AG10803 (cell line): ENCODE measurements at regions not wholly inside any gene's neighbourhood (a gene's known extent, or its start where the extent isn't known, plus 50 kb on each side); places are given as distances from the start of the nearest gene placed in this dataset.

Experiments used
- DNase-seq: peaks from one replicate; pipeline ENCODE4 v3.0.0; 2010; ENCODE audit warnings: low read depth
- H3K4me3 ChIP-seq: 2 replicates; pipeline ENCODE4 v1.5.1; 2011; ENCODE audit warnings: mild to moderate bottlenecking, low read length, control low read depth
- TF ChIP-seq, protein P1 (sequence below): conservative IDR thresholded peaks from 2 replicates; pipeline ENCODE4 v1.5.1; 2011; ENCODE audit warnings: mild to moderate bottlenecking, low read length, control low read depth, inconsistent platforms

- TF ChIP-seq, protein P1, sequence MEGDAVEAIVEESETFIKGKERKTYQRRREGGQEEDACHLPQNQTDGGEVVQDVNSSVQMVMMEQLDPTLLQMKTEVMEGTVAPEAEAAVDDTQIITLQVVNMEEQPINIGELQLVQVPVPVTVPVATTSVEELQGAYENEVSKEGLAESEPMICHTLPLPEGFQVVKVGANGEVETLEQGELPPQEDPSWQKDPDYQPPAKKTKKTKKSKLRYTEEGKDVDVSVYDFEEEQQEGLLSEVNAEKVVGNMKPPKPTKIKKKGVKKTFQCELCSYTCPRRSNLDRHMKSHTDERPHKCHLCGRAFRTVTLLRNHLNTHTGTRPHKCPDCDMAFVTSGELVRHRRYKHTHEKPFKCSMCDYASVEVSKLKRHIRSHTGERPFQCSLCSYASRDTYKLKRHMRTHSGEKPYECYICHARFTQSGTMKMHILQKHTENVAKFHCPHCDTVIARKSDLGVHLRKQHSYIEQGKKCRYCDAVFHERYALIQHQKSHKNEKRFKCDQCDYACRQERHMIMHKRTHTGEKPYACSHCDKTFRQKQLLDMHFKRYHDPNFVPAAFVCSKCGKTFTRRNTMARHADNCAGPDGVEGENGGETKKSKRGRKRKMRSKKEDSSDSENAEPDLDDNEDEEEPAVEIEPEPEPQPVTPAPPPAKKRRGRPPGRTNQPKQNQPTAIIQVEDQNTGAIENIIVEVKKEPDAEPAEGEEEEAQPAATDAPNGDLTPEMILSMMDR: no peak
- H3K4me3 ChIP-seq: no peak overlapping the region
- no peak for DNase-seq
Measured at GRCh38 chr12:124107351-124107750, 134.3 kb downstream of the ZNF664 start.

- no peak overlapping the region for H3K4me3 ChIP-seq
- DNase-seq: peak; percentile 12
- TF ChIP-seq, protein P1: no peak
Measured at GRCh38 chr12:124109760-124110159, 136.7 kb downstream of the ZNF664 start.

DNA sequence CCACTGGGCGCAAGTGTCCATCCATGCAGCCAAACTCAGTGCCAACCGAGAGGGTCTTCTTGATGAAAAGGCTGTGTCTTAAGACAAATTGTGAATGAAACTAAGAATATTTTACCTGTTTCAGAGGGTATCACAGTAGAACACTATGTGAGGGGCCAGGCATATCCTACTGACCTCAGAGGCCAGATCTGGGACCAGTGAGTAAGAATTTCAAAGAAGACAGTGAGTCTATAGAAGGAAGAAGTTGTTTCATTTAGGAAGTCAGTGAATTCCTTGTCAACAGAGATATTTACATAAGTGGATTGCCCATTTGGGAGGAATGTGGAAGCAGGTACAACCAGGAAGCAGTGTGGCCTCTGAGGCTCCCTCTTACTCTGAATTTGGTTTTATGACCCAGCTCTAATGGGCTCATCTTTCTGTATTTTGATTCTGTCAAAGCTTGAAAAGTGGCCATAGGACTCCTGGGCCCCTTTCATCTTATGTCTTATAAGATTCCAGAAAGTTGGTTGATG is 137.4 kb downstream of the ZNF664 start:
- H3K4me3 ChIP-seq: no peak overlapping the region
- TF ChIP-seq, protein P1: no peak
- DNase-seq: no peak

DNA sequence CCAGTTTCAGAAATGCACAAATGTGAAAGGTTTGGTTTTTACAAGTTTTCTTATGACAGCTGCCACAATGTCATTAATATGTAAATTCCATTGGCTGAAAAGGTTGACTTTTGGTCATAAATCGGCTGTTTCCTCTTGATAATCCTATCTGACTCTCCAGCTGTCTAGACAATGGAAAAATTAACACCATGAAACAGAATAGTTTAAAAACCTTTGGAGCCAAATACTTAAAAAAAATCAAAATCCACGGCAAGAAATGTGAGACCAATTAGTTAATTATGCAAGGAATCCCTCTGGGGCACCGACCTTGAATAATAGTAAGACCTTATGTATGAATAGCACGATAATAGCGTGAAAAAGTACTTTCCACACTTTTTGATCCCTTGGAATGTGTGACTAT is 138.0 kb downstream of the ZNF664 start:
- H3K4me3 ChIP-seq: no peak overlapping the region
- TF ChIP-seq, protein P1: no peak
- no peak for DNase-seq

DNA sequence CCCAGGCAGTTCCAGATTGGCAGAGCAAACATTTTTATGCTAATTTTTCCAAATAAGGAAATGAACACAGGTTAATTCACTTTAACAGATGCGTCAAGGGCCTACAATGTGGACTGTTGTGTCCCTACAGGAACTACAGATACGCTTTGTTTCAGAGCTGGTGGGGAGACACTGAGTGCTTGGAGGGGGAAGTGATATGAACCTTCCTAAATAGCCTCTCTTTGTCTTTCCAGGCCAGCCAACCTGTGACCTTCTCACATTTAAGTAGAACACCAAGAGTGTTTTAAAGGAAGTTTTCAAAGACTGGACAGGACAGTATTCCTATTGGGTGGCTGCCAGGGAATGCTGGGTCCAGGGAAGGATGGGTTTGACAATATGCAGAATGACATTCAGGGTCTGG is 141.3 kb downstream of the ZNF664 start:
- TF ChIP-seq, protein P1: no peak
- DNase-seq: no peak
- H3K4me3 ChIP-seq: no peak overlapping the region

- no peak for DNase-seq
- H3K4me3 ChIP-seq: no peak overlapping the region
- TF ChIP-seq, protein P1: no peak
Measured at GRCh38 chr12:124115496-124115895, 142.5 kb downstream of the ZNF664 start.

- DNase-seq: no peak
- H3K4me3 ChIP-seq: no peak overlapping the region
- TF ChIP-seq, protein P1: no peak
Measured at GRCh38 chr12:124115976-124116690, 143.1 kb downstream of the ZNF664 start.
